Adrenal gland (tissue), 5 donors: ENCODE measurements at regions not wholly inside any gene's neighbourhood (a gene's known extent, or its start where the extent isn't known, plus 50 kb on each side); places are given as distances from the start of the nearest gene placed in this dataset.

Source experiments
- POLR2A ChIP-seq, 2 donors: fragments of 450-650 bp; IDR thresholded peaks; one replicate each; pipeline ENCODE4 v1.6.1; 2017; ENCODE audit warnings: antibody characterized with exemption in 2 of 2, mild to moderate bottlenecking in 2 of 2, moderate library complexity in 1 of 2
- TF ChIP-seq, protein P1 (sequence below), 6 experiments: fragments of 450-650 bp in 4 of 6; fragments of 200-600 bp in 2 of 6; sonication (generic) in 1 of 6; IDR thresholded peaks; 1 replicate in 5 of 6; 2 replicates in 1 of 6; pipeline versions ENCODE4 v1.5.1 to v1.8.0; 2016 to 2021; ENCODE audit warnings: antibody characterized with exemption in 6 of 6, mild to moderate bottlenecking in 2 of 6, moderate library complexity in 1 of 6
- donor health status: DM: no; HTN: no; CAD: no.

- TF ChIP-seq POLR2A (IDR thresholded peaks at IDR 0.05) = no peak
- TF ChIP-seq, protein P1, sequence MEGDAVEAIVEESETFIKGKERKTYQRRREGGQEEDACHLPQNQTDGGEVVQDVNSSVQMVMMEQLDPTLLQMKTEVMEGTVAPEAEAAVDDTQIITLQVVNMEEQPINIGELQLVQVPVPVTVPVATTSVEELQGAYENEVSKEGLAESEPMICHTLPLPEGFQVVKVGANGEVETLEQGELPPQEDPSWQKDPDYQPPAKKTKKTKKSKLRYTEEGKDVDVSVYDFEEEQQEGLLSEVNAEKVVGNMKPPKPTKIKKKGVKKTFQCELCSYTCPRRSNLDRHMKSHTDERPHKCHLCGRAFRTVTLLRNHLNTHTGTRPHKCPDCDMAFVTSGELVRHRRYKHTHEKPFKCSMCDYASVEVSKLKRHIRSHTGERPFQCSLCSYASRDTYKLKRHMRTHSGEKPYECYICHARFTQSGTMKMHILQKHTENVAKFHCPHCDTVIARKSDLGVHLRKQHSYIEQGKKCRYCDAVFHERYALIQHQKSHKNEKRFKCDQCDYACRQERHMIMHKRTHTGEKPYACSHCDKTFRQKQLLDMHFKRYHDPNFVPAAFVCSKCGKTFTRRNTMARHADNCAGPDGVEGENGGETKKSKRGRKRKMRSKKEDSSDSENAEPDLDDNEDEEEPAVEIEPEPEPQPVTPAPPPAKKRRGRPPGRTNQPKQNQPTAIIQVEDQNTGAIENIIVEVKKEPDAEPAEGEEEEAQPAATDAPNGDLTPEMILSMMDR (IDR thresholded peaks at IDR 0.05) = no peak
These were observed 156.7 kb upstream of the FAM47A start for GRCh38 chrX:34288782-34289181.
